Suprapubic skin (tissue), 4 donors: ENCODE measurements at regions not wholly inside any gene's neighbourhood (a gene's known extent, or its start where the extent isn't known, plus 50 kb on each side); places are given as distances from the start of the nearest gene placed in this dataset.
"Not testable (repeated sequence)": the region's sequence is repeated elsewhere in the genome, so short reads cannot be mapped to it uniquely, and the experiment has no call there.

Experiments used
- DNase-seq, 2 donors: peaks; one replicate each; pipeline ENCODE4 v3.0.0-alpha.2; 2019; ENCODE audit warnings: low spot score in 2 of 2
- H3K27ac ChIP-seq: fragments of 200-600 bp; sonication (generic); one replicate; pipeline ENCODE4 v1.5.1; 2019
- H3K27me3 ChIP-seq: fragments of 200-600 bp; sonication (generic); one replicate; pipeline ENCODE4 v1.5.1; 2019
- H3K36me3 ChIP-seq: fragments of 200-600 bp; sonication (generic); one replicate; pipeline ENCODE4 v1.5.1; 2019
- H3K4me1 ChIP-seq: fragments of 200-600 bp; sonication (generic); one replicate; pipeline ENCODE4 v1.5.1; 2019
- H3K4me3 ChIP-seq: fragments of 200-600 bp; sonication (generic); one replicate; pipeline ENCODE4 v1.5.1; 2019; ENCODE audit warnings: mild to moderate bottlenecking
- H3K9me3 ChIP-seq: fragments of 200-600 bp; sonication (generic); one replicate; pipeline ENCODE4 v1.5.1; 2019
- EP300 ChIP-seq: sonication (generic); formaldehyde crosslinking; IDR thresholded peaks from one replicate; pipeline ENCODE4 v1.6.1; 2017; ENCODE audit warnings: antibody characterized with exemption
- POLR2A ChIP-seq, 2 donors: fragments of 450-650 bp; IDR thresholded peaks; one replicate each; pipeline ENCODE4 v1.6.1; 2017; ENCODE audit warnings: antibody characterized with exemption in 2 of 2, mild to moderate bottlenecking in 2 of 2, moderate library complexity in 2 of 2
- POLR2AphosphoS5 ChIP-seq, 3 donors: sonication (generic); formaldehyde crosslinking; IDR thresholded peaks; one replicate each; pipeline ENCODE4 v1.6.1; 2017; ENCODE audit warnings: antibody characterized with exemption in 3 of 3
- WGBS: methylation state at CpG from one replicate; pipeline ENCODE4 v1.1.5; 2018; 5-methylcytosine and 5-hydroxymethylcytosine counted together
- TF ChIP-seq, protein P1 (sequence below), 2 donors: fragments of 200-600 bp in 1 of 2; fragments of 450-650 bp in 1 of 2; sonication (generic) in 1 of 2; IDR thresholded peaks; one replicate each; pipeline ENCODE4 v1.5.1; 2016 to 2019; ENCODE audit warnings: antibody characterized with exemption in 2 of 2, mild to moderate bottlenecking in 1 of 2, moderate library complexity in 1 of 2

DNA sequence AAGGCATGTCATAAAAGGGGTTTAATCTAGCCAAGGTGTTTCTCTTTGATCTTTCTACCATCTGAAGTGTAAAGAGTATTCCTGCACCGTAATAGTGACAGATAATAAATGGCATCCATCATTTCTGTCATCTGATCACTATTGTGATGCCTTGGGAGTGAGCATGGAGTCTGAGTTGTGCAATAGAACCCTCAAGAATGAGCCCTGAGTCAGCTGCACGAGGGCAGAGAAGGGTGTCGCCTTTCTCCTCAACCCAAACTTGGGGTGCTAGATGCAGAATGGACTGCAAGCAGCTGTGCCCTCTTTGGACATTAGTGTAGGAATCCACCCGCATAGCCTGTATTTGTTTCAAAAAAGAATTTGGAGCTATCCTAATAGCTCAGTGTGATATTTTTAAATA is 115.2 kb downstream of the ZNF37A start:
- no peaks in the 10 kb centered on the region for H3K36me3 ChIP-seq
- no peaks in the 10 kb centered on the region for H3K4me1 ChIP-seq
- H3K27ac ChIP-seq = no peak overlapping the region
- TF ChIP-seq, protein P1, sequence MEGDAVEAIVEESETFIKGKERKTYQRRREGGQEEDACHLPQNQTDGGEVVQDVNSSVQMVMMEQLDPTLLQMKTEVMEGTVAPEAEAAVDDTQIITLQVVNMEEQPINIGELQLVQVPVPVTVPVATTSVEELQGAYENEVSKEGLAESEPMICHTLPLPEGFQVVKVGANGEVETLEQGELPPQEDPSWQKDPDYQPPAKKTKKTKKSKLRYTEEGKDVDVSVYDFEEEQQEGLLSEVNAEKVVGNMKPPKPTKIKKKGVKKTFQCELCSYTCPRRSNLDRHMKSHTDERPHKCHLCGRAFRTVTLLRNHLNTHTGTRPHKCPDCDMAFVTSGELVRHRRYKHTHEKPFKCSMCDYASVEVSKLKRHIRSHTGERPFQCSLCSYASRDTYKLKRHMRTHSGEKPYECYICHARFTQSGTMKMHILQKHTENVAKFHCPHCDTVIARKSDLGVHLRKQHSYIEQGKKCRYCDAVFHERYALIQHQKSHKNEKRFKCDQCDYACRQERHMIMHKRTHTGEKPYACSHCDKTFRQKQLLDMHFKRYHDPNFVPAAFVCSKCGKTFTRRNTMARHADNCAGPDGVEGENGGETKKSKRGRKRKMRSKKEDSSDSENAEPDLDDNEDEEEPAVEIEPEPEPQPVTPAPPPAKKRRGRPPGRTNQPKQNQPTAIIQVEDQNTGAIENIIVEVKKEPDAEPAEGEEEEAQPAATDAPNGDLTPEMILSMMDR (IDR thresholded peaks at IDR 0.05) = no peak
- TF ChIP-seq EP300 = no peak
- no peak for TF ChIP-seq POLR2AphosphoS5 (IDR thresholded peaks at IDR 0.05)
- no peak for TF ChIP-seq POLR2A (IDR thresholded peaks at IDR 0.05)
- H3K4me3 ChIP-seq = no peak overlapping the region
- peaks cover 2% of the 10 kb centered on the region for H3K9me3 ChIP-seq
- WGBS = 55% methylated on average over 4 of the region's 4 CpGs
- DNase-seq = no peak
- H3K27me3 ChIP-seq = no peaks in the 10 kb centered on the region

DNA sequence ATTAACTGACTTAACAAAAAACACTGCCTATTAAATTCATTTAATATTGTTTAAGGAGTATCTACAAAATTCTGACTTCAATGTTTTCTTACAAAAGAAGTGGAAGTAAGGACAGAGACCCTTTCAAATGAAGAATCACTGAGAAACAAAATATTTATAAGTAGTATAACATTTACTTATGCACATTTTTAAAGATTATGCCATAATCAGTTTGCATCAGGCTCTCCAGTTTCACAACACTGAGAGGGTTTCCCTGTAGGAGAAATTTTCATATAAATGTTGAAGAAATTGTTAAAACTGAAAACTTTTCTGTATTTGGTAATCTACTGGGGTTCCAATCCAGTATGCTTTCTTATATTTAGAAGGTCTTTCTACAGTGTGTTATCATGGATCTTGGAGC is 115.6 kb downstream of the ZNF37A start:
- not testable (repeated sequence) for DNase-seq, H3K4me1 ChIP-seq, H3K4me3 ChIP-seq, H3K36me3 ChIP-seq, H3K27me3 ChIP-seq, H3K27ac ChIP-seq, H3K9me3 ChIP-seq

DNA sequence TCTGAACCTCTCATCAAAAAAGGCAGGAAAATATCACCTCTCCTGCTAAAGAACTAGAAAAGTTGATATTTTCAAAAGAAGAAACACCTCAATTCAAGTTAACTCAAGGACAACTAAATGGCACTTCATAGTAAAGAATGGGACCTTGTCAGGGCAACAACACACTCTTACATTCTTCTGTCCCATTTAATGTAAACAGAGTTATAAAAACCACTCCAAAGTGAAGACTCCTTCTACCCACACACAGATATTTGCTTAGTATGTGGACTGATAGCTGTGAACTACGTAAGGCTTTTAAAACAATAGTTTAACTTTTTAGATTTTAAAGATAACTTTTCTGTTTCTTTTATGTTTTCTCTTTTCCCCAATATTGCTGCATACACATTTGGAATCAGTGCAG is 118.3 kb downstream of the ZNF37A start:
- WGBS = 88% methylated on average over 1 of the region's 1 CpG
- H3K4me1 ChIP-seq = no peaks in the 10 kb centered on the region

DNA sequence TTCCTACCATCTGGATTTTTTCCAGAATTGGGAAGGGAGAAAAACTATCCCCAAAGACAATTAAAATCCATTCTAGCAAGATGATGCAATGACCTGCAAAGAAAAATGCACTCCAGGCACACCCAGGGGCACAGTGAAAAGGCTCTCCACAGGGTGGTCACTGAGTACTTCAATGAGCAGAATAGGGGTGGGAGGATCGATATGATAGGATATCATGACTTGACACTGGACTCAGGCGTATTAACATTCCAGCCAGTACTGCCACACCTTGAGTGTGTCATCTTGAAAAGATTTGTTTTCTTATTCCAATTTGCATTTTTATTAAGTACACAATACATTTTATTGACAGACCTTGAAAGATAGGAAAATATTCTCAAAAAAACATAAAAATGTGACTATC is 132.2 kb downstream of the ZNF37A start:
- 86% methylated on average over 2 of the region's 2 CpGs for WGBS

More for the DNA sequence above, 118.3 kb downstream of the ZNF37A start:
- TF ChIP-seq POLR2AphosphoS5 (IDR thresholded peaks at IDR 0.05) (no peak), POLR2A (IDR thresholded peaks at IDR 0.05) (no peak), EP300 (no peak)
- TF ChIP-seq, protein P1 (IDR thresholded peaks at IDR 0.05) = no peak
- no peaks in the 10 kb centered on the region for H3K27me3 ChIP-seq
- H3K36me3 ChIP-seq = no peaks in the 10 kb centered on the region
- no peak for DNase-seq
- H3K27ac ChIP-seq = no peak overlapping the region
- peaks cover 12% of the 10 kb centered on the region for H3K9me3 ChIP-seq
- H3K4me3 ChIP-seq = no peak overlapping the region

DNA sequence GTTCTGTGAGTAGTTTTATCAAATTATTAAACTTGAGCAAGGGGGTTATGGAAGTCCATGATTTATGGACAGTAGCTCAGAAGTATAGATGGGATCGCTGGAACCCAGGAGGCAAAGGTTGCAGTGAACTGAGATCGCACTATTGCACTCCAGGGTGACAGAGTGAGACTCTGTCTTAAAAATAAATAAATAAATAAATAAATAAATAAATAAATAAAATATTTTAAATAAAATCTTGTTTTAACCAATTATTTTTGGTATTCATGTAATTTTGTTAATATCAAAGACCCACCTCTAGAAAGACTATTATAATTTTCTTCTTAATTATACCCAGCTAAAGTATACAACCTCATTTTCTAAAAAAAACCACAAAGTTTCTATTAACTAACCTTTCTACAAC is 134.3 kb downstream of the ZNF37A start:
- Histone ChIP-seq H3K9me3 (no peaks in the 10 kb centered on the region), H3K4me3 (no peak overlapping the region), H3K4me1 (no peaks in the 10 kb centered on the region), H3K27me3 (no peaks in the 10 kb centered on the region), H3K36me3 (no peaks in the 10 kb centered on the region), H3K27ac (no peak overlapping the region)
- DNase-seq = no peak
- 89% methylated on average over 2 of the region's 2 CpGs for WGBS
- TF ChIP-seq POLR2AphosphoS5 (IDR thresholded peaks at IDR 0.05) = no peak

More for the DNA sequence above, 132.2 kb downstream of the ZNF37A start:
- Histone ChIP-seq H3K4me3 (no peak overlapping the region), H3K4me1 (no peaks in the 10 kb centered on the region), H3K9me3 (no peaks in the 10 kb centered on the region), H3K27ac (no peak overlapping the region), H3K36me3 (no peaks in the 10 kb centered on the region), H3K27me3 (no peaks in the 10 kb centered on the region)
- TF ChIP-seq POLR2AphosphoS5 (IDR thresholded peaks at IDR 0.05) (no peak), EP300 (no peak), POLR2A (IDR thresholded peaks at IDR 0.05) (no peak)
- TF ChIP-seq, protein P1 (IDR thresholded peaks at IDR 0.05) = no peak
- no peak for DNase-seq

DNA sequence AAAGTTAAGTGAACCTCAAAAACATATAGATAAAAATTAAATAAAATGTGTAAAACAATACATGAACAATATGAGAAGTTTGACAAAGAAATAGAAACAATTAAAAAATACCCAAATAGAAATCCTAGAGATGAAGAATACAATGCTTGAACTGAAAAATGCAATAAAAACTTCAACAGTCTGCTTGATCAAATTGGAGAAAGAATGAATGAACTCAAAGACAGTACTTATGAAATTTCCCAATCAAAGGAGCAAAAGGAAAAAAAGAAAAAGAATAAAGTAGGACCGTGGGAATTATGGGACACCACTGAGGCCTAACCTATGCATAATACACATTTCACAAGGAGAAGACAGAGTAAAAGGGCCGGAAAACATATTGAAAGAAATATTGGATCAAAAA is 144.3 kb downstream of the ZNF37A start:
- not testable (repeated sequence) for H3K27ac ChIP-seq, H3K4me3 ChIP-seq, DNase-seq, H3K4me1 ChIP-seq, H3K36me3 ChIP-seq, H3K9me3 ChIP-seq, H3K27me3 ChIP-seq
- 83% methylated on average over 2 of the region's 2 CpGs for WGBS

DNA sequence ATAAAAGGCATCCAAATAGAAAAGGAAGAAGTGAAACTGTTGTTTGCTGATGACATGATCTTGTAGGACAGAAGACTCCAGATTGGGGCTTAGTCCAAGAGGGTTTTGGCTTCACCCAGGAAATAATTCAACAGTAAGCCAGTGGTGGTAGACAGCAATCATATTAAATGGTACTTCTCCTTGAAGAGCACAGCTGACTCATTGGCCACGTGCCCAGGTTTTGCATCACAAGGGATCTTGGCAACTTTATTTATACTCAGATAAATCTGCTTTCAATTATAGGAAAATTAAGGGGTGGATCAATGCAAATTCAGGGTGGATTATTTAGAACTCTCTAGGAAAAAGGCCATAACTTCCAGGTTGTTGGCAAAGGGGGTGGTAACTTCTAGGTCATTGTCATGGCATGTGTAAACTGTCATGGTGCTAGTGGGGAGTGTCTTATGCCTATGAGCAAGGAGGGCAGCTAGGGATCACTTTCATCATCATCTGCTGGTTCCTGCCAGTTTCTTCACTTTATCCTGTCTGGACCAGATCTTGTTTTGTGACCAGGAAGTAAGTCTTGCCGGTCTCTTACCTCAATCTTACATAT is 148.0 kb downstream of the ZNF37A start:
- H3K36me3 ChIP-seq, H3K27ac ChIP-seq, H3K27me3 ChIP-seq, H3K4me3 ChIP-seq, H3K9me3 ChIP-seq, DNase-seq, H3K4me1 ChIP-seq: not testable (repeated sequence)
- 36% methylated on average over 2 of the region's 2 CpGs for WGBS

DNA sequence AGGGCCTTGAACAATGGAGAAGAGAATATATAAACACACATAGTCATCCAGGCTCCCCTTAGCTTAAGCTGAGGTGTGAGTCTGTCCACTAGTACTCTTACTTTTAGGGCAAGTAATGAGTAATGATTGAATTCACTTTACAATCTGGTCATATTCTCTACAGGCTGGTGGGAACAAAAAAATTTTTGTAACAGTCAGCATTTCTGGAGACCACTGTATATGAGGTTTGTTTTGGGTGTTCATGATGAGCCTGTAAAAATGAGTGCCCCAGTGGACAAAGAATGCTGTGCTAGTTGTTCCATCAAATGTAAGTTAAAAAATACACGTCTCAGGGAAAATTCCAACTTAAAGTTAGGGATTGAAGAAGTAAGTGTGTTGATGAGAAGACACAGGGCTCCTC is 154.0 kb downstream of the ZNF37A start:
- not testable (repeated sequence) for DNase-seq, H3K4me3 ChIP-seq, H3K4me1 ChIP-seq, H3K27me3 ChIP-seq, H3K27ac ChIP-seq, H3K9me3 ChIP-seq, H3K36me3 ChIP-seq
- WGBS = 48% methylated on average over 1 of the region's 1 CpG

DNA sequence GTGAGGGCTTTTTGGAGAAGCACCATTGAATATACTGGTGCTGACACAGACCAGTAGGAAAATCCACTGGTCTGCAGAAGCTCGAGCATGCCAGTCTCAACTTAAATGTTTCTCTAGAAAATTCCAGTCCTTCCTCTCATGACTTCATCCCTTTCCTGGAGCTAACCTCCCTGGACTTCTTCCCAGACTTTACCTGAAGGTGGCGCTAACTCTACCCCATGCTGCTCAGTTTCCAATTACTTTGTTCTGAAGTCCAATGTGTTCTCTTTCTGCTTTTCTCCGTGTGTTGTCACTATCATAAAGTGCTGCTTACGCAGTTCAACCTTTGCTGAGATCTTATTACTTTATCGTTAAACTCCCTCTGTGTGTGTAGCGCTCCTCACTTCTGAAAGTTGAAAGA is 158.4 kb downstream of the ZNF37A start:
- DNase-seq, H3K4me1 ChIP-seq, H3K27ac ChIP-seq, H3K9me3 ChIP-seq, H3K27me3 ChIP-seq, H3K4me3 ChIP-seq, H3K36me3 ChIP-seq: not testable (repeated sequence)
- WGBS = 33% methylated on average over 6 of the region's 6 CpGs

DNA sequence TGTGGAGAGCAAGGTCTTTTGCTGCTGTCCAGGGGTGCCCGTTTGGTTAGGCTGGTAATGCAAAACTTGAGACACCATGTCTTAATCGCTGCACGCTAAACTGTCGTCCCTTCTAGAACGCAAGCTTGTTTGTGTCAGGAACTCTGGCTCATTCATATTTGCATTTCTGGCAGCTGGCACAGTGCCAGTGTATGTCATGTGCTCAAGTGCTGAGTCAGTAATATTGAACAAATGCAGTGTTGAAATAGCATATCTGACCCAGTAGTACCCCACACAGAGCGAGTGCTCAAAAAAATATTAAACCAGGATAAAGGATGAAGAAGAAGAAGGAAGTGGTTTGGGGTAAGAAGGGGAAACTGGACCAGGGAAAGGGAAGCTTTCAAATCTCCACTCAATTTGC is 173.4 kb downstream of the ZNF37A start:
- not testable (repeated sequence) for H3K4me1 ChIP-seq, H3K27ac ChIP-seq, H3K9me3 ChIP-seq, H3K4me3 ChIP-seq, H3K36me3 ChIP-seq, DNase-seq, H3K27me3 ChIP-seq
- WGBS = 70% methylated on average over 6 of the region's 6 CpGs

DNA sequence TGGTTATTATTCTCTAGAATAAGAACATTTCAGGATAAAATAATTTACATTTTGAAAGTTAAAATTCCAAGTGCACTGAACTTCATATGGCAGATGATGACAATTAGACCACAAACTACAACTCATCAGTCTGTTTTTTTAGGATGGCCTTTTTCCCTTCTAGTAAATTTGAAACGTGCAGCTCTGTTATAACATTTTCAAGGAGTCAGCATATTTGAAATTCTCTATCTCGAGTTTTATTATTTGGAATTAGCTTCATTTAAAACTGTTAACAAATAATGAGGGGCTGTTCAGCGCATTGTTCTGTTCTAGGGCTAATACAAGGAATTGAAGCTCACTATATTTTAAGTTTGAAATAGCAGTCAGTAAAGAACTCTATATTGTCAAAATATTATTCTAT is 176.9 kb downstream of the ZNF37A start:
- DNase-seq, H3K27ac ChIP-seq, H3K36me3 ChIP-seq, H3K27me3 ChIP-seq, H3K4me1 ChIP-seq, H3K4me3 ChIP-seq, H3K9me3 ChIP-seq: not testable (repeated sequence)
- WGBS = 58% methylated on average over 3 of the region's 3 CpGs
